Stimulated activated naive CD8-positive, alpha-beta T cell treated with anti-CD3 and anti-CD28 coated beads, Interleukin-15, Interleukin-2, amounts not matched to agents 100 U/mL and 50 U/mL, for 24 hours (primary cell): ENCODE measurements at regions not wholly inside any gene's neighbourhood (a gene's known extent, or its start where the extent isn't known, plus 50 kb on each side); places are given as distances from the start of the nearest gene placed in this dataset.

Source experiments
- ATAC-seq: fragments of 150-1000 bp; cut with Tn5 transposase; one replicate; pipeline ENCODE4 v1.10.0; 2021
- DNase-seq: peaks from one replicate; pipeline ENCODE4 v3.0.0; 2021

- no peak for DNase-seq
- ATAC-seq = no peak
Measured at GRCh38 chr22:49108636-49109315, 718.9 kb downstream of the BRD1 start.

- DNase-seq (no peak), ATAC-seq (no peak)
Measured at GRCh38 chr22:49107961-49108530, 719.6 kb downstream of the BRD1 start.

- ATAC-seq = no peak
Measured at GRCh38 chr22:49107561-49107960, 720.1 kb downstream of the BRD1 start.

GRCh38 chr22:49106842-49107152, 720.9 kb downstream of the BRD1 start:
- ATAC-seq (no peak), DNase-seq (no peak)

More at GRCh38 chr22:49107561-49107960, 720.1 kb downstream of the BRD1 start:
- DNase-seq = no peak

GRCh38 chr22:49106096-49106841, 721.4 kb downstream of the BRD1 start:
- no peak for ATAC-seq

GRCh38 chr22:49104434-49104833, 723.2 kb downstream of the BRD1 start:
- DNase-seq = no peak
- no peak for ATAC-seq

More at GRCh38 chr22:49106096-49106841, 721.4 kb downstream of the BRD1 start:
- no peak for DNase-seq

GRCh38 chr22:49103314-49104059, 724.2 kb downstream of the BRD1 start:
- no peak for DNase-seq
- no peak for ATAC-seq

GRCh38 chr22:49102367-49102766, 725.3 kb downstream of the BRD1 start:
- ATAC-seq (no peak), DNase-seq (no peak)

- ATAC-seq (no peak), DNase-seq (no peak)
Measured at GRCh38 chr22:49101873-49102272, 725.8 kb downstream of the BRD1 start.

GRCh38 chr22:49101225-49101624, 726.4 kb downstream of the BRD1 start:
- no peak for ATAC-seq
- no peak for DNase-seq

GRCh38 chr22:49100773-49101172, 726.9 kb downstream of the BRD1 start:
- ATAC-seq (no peak), DNase-seq (no peak)

GRCh38 chr22:49100316-49100715, 727.4 kb downstream of the BRD1 start:
- DNase-seq (no peak), ATAC-seq (no peak)

GRCh38 chr22:49099496-49100124, 728.1 kb downstream of the BRD1 start:
- ATAC-seq (no peak), DNase-seq (no peak)

- ATAC-seq = no peak
Measured at GRCh38 chr22:49099089-49099488, 728.6 kb downstream of the BRD1 start.

GRCh38 chr22:49097966-49098365, 729.7 kb downstream of the BRD1 start:
- no peak for DNase-seq
- no peak for ATAC-seq

More at GRCh38 chr22:49099089-49099488, 728.6 kb downstream of the BRD1 start:
- DNase-seq = no peak

GRCh38 chr22:49097171-49097925, 730.3 kb downstream of the BRD1 start:
- ATAC-seq = no peak
- DNase-seq = no peak

- ATAC-seq (no peak), DNase-seq (no peak)
Measured at GRCh38 chr22:49096476-49096875, 731.2 kb downstream of the BRD1 start.

- DNase-seq (no peak), ATAC-seq (no peak)
Measured at GRCh38 chr22:49095366-49095765, 732.3 kb downstream of the BRD1 start.

GRCh38 chr22:49094858-49095257, 732.8 kb downstream of the BRD1 start:
- DNase-seq = no peak
- ATAC-seq = no peak

- no peak for DNase-seq
- no peak for ATAC-seq
Measured at GRCh38 chr22:49094151-49094550, 733.5 kb downstream of the BRD1 start.

- no peak for DNase-seq
- ATAC-seq = no peak
Measured at GRCh38 chr22:49093192-49093880, 734.3 kb downstream of the BRD1 start.
